Astrocyte (in vitro differentiated cells and primary cell): ENCODE measurements at regions not wholly inside any gene's neighbourhood (a gene's known extent, or its start where the extent isn't known, plus 50 kb on each side); places are given as distances from the start of the nearest gene placed in this dataset.

Experiments used
- EZH2 ChIP-seq: IDR thresholded peaks from 2 replicates; pipeline ENCODE4 v1.6.1; 2012; ENCODE audit warnings: mild to moderate bottlenecking, low read length, inconsistent platforms; ENCODE audit not compliant: insufficient read depth
- TF ChIP-seq, protein P1 (sequence below): IDR thresholded peaks from 2 replicates; pipeline ENCODE4 v1.5.1; 2011; ENCODE audit warnings: low read depth, mild to moderate bottlenecking, inconsistent platforms, low read length, moderate library complexity; ENCODE audit not compliant: insufficient read depth

GRCh38 chr10:71099731-71100361 is 112.5 kb upstream of the UNC5B start:
- TF ChIP-seq, protein P1, sequence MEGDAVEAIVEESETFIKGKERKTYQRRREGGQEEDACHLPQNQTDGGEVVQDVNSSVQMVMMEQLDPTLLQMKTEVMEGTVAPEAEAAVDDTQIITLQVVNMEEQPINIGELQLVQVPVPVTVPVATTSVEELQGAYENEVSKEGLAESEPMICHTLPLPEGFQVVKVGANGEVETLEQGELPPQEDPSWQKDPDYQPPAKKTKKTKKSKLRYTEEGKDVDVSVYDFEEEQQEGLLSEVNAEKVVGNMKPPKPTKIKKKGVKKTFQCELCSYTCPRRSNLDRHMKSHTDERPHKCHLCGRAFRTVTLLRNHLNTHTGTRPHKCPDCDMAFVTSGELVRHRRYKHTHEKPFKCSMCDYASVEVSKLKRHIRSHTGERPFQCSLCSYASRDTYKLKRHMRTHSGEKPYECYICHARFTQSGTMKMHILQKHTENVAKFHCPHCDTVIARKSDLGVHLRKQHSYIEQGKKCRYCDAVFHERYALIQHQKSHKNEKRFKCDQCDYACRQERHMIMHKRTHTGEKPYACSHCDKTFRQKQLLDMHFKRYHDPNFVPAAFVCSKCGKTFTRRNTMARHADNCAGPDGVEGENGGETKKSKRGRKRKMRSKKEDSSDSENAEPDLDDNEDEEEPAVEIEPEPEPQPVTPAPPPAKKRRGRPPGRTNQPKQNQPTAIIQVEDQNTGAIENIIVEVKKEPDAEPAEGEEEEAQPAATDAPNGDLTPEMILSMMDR: no peak
- TF ChIP-seq EZH2: no peak
